Tibial nerve (tissue), 3 donors: ENCODE measurements at regions not wholly inside any gene's neighbourhood (a gene's known extent, or its start where the extent isn't known, plus 50 kb on each side); places are given as distances from the start of the nearest gene placed in this dataset.

Source experiments
- CTCF ChIP-seq, 5 experiments: fragments of 200-600 bp in 3 of 5; fragments of 450-650 bp in 2 of 5; sonication (generic) in 3 of 5; IDR thresholded peaks; one replicate each; pipeline ENCODE4 v1.5.1; 2016 to 2019; ENCODE audit warnings: antibody characterized with exemption in 5 of 5, mild to moderate bottlenecking in 3 of 5, moderate library complexity in 2 of 5
- POLR2A ChIP-seq, 2 donors: fragments of 450-650 bp; IDR thresholded peaks; one replicate each; pipeline ENCODE4 v1.6.1; 2017; ENCODE audit warnings: antibody characterized with exemption in 2 of 2, mild to moderate bottlenecking in 2 of 2, moderate library complexity in 2 of 2

GRCh38 chr4:18180892-18181291, 159.3 kb upstream of the LCORL start:
- TF ChIP-seq CTCF (IDR thresholded peaks at IDR 0.05) (no peak), POLR2A (IDR thresholded peaks at IDR 0.05) (no peak)
